GM21717 (cell line): ENCODE measurements at regions not wholly inside any gene's neighbourhood (a gene's known extent, or its start where the extent isn't known, plus 50 kb on each side); places are given as distances from the start of the nearest gene placed in this dataset.
"Not testable (repeated sequence)": the region's sequence is repeated elsewhere in the genome, so short reads cannot be mapped to it uniquely, and the experiment has no call there.

Source experiments
- ATAC-seq: cut with Tn5 transposase; IDR thresholded peaks from one replicate; pipeline ENCODE4 v1.9.1; 2021; ENCODE audit warnings: mild to moderate bottlenecking, moderate library complexity; ENCODE audit not compliant: unreplicated experiment

DNA sequence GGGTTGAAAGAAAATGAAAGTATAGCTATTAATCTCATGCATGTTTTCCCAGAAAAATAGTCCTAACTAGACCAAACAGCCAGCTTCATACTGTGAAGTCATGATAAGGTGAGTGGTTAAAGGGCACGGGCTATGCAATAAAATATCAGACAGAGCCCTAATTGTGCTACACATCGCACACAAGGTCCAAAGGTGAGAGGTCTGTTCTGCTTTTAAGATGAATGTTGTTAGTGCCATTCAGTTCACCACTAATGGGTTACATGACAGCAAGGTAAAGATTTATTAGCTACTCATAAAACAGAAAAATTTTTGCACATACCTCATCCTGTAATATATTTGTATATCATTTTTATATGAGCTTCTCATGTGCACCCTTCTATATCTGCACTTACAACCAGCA lies 105.0 kb upstream of the STK17B start:
- no peak for ATAC-seq

DNA sequence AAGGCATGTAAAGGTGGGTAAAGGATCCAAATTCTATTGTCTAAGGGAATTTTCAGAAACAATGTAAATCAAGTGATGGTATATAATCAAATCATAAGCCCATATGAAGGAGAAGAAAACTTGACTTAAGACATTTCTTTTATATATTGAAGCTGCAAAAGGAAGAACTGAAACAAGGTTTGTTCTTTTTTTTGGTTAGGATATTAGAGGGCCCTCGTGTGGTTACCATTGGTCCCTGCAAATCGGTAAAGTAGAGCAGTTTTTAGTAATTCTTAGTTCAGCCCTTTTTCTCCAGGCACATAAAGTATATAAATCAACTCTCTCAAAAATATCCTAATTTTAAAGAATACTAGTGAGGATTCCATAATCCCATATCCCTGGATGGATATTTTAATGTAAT lies 105.6 kb upstream of the STK17B start:
- no peak for ATAC-seq

- no peak for ATAC-seq
Measured at GRCh38 chr2:196278491-196278911, 107.1 kb upstream of the STK17B start.

DNA sequence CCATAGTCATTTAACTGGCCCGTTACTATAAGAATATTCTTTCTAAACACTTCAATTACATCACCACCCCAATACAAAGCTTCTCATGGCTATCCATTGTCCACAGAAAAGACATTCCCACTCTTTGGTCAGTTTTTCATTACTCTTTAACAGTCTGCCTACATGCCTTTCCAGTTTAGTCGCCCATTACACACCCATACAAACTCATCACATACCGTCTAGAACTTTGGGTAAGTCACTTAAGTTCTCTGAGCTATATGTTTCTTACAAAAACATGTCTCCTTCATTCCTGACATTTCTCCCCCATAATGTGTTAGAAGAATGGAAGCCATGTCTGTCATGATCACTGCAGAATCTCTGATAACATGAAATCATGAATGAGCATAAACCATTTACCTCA lies 108.2 kb upstream of the STK17B start:
- ATAC-seq: no peak

GRCh38 chr2:196284144-196284844 lies 112.9 kb upstream of the STK17B start:
- ATAC-seq: no peak

- no peak for ATAC-seq
Measured at GRCh38 chr2:196284866-196285557, 113.6 kb upstream of the STK17B start.

DNA sequence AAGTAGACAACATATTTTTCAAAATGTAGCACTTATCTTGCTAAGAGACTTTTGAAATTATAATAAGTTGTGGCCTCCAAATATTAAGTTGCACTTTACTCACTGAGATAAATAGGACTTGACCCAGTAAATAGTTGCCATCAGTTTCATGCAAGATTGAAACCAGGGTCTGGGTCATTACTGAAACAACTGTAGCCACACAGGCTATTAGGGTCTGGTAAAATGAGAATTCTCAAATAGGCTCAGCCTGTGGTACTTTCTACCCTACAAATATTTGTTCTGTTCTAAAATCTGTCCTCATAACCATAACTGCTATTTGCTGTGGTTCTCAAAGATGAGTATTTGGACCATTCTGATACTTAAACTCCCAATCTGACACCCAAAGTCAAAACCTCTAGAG lies 115.4 kb upstream of the STK17B start:
- ATAC-seq: peak; percentile 43

DNA sequence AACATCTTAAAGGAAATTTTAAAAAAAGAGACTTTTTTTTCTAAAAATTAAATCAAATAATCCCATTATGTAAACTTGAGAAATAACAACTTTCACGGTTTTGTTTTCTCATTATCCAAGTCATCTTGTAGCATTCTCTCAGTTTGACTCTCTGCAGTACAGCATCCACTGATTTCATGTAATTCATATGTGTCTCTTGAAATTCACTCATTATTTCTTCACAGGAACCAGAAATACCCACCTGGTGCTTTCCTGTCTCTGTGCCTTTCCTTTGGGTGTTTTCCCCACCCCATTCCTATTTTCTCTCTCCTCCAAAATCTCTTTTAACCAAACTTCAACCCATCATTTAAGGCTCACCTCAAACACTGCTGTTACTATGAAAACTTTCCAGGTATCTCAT lies 116.1 kb upstream of the STK17B start:
- ATAC-seq: no peak

DNA sequence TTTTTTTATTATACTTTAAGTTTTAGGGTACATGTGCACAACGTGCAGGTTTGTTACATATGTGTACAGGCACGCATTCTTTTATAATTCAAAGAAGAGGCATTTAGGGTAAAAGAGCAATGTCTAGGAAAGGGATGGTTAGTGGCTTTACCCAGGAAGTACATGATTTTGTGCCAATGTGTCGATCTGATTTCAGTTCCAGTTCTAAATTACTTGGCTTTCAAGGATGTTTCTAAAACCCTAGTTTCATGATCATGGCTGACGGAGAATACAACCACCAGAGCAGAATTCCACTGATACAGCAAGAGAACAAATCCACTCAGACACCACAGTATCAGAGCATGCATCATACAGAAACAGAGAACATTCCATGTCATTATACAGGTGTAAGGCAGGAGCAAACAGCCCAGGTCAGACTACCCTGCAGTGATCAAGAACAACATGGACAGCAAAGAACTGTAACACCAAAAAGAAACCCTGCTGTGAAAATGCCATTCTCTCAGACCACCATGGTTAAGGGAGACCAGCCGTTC lies 116.7 kb upstream of the STK17B start:
- no peak for ATAC-seq

DNA sequence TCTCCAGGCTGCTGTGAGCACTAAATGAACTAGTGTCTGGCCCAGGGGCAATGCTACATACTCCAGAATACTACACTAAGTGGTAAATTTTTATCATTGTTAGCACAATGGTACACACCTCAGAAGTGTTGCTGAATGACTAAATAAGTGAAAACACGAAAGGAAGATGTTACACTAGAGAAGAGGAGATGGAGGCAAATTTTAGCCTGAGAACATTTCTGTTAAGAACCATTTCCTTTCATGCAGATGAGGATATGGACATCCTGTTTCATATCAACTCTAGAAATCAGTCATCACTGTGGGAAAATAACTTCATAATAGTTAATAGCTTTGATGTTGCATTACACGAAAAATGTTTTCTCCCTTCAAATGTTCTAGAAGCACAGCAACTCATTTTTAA lies 117.6 kb upstream of the STK17B start:
- peak; percentile 42 for ATAC-seq

DNA sequence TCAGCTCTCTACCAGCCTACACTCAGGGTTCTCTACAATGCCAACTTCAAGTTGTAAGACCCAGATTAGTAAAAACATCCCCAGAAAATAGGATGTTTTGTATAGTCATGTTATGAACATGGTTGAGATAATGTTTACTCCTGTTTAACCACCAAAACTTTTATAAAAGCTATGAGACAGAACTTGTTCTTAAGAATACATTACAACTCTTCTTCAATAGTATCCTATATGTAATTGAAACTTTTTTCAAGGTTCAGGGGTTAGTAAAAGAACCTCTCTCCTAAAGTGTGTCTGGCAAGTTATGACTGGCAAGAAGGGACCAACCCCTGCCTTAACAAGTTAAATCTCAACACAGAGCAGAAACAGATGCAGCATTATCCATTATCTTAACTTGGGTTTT lies 118.8 kb upstream of the STK17B start:
- no peak for ATAC-seq

DNA sequence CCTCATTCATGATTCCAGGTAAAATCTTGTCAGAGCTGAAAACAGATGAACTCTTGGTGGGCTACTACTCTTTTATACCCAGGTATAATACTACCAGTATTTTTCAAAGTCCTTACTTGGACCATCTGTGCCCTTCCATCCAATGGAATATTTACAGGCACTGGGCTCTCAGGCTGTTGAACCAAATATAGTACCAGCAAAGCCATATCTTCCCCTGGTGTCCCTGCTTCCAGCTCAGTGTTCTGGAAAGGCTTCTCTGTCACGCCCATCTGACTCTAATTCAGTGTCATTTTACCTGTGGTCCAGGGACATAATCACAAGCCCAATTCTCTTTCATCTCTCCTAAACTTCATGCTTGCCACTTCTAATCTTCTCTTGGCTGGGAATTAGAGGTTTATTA lies 119.2 kb upstream of the STK17B start:
- no peak for ATAC-seq

- no peak for ATAC-seq
Measured at GRCh38 chr2:196291426-196291825, 120.0 kb upstream of the STK17B start.

DNA sequence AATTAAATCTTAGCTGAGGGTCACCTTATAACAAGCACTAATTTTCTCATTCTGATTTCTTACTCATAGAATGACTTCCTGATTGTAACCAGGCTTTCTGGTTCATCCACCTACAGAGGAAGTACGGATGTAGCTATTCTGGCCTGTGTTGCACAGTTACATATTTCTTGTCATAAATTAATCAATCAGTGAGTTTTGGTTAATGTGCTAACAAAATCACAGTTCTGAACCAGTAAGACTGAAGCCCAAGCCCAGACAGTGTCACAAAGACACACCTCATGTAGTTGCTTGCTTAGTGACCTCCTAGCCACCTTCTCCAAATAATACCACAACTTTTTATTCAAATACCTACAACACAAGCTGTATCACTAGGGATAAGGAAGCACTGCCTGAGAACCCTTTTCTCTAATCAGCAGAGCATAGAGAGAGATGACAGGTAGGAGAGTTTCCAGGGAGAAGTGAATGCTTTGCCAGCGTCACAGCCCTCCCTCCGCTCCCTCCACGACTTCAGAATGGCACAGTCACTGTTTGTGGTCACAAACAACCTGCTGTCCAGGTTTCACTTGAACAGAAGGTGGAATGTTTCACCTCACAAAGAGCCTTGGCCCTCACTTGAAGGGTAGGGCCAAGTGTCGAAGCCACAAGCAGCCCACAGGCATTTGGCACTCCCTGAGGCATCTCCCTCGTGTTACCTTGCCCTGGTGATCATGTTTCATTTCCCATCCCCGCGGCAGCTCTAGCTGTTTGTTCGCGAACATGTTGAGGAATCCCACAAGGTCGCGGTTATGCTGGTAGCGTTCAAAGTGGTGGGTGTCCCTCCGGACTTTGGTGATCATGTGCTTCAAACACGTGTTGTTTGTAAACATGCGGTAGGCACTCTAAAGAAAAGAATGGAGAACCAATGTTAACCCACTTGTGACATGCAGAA lies 120.8 kb upstream of the STK17B start:
- ATAC-seq: no peak

- no peak for ATAC-seq
Measured at GRCh38 chr2:196293751-196294515, 122.6 kb upstream of the STK17B start.

DNA sequence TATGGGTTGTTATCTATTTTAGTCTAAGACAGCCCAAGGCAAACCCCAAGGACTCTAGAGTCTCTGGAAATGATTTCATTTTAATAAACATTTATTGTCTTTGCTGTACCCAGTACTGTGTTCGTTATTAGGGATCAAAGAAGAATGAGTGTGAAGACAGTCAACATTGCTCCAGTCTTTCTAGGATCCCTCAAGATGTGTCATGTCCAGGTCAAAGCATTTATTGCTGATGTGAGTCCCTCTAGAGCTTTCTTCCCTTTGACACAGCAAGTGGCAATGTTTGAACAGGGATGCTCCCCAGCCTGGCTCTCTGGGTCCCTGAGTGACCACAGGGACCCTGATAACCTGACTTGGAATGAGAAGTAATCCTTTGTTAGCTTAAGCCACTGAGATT lies 123.1 kb upstream of the STK17B start:
- no peak for ATAC-seq

GRCh38 chr2:196295005-196295404 lies 123.6 kb upstream of the STK17B start:
- no peak for ATAC-seq

DNA sequence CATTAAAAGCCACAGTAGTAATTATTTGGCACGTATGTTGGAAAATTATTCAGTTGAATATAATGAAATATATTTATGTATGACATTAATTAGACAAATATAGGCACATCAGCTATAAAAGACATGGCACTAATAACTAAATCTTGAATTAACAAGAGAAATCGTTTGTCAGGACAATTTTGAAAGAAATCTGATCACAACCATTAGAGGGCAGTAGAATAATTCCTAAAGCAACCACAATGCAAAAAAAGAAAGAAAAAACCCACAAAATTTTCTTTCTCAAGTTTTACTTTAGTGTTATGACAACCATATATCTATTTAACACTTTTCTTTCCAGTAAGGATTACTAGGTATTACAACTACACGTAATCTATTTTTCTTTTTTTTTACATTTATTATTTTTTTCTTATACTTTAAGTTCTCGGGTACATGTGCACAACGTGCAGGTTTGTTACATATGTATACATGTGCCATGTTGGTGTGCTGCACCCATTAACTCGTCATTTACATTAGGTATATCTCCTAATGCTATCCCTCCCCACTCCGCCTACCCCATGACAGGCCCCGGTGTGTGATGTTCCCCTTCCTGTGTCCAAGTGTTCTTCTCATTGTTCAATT lies 126.8 kb upstream of the STK17B start:
- not testable (repeated sequence) for ATAC-seq

GRCh38 chr2:196307775-196308305 lies 136.5 kb upstream of the STK17B start:
- no peak for ATAC-seq

GRCh38 chr2:196309691-196310090 lies 138.3 kb upstream of the STK17B start:
- ATAC-seq: no peak
